Skin of body (tissue), 1 donor: ENCODE measurements at regions not wholly inside any gene's neighbourhood (a gene's known extent, or its start where the extent isn't known, plus 50 kb on each side); places are given as distances from the start of the nearest gene placed in this dataset.

Experiments used
- DNase-seq: peaks from one replicate; lab custom pipeline; 2025; lab: John Stamatoyannopoulos, UW

DNA sequence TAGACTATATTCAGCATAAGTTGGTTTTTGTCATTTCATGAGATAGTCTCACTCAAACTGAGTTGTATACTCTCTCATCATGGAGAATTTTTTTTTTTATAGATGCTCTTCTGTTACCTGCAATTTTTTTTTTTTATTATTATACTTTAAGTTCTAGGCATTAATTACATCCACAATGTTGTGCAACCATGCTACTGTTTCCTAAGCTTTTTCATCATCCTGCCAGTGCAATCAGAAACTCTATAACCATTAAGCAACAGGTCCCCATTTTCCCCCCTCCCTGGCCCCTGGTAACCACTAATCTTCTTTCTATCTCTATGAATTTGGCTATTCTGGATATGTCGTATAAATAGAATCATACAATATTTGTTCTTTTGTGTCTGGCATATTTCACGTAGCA lies 321.6 kb downstream of the STIM2 start:
- DNase-seq = no peak

- no peak for DNase-seq
Measured at GRCh38 chr4:27184508-27185155, 324.0 kb downstream of the STIM2 start.

DNA sequence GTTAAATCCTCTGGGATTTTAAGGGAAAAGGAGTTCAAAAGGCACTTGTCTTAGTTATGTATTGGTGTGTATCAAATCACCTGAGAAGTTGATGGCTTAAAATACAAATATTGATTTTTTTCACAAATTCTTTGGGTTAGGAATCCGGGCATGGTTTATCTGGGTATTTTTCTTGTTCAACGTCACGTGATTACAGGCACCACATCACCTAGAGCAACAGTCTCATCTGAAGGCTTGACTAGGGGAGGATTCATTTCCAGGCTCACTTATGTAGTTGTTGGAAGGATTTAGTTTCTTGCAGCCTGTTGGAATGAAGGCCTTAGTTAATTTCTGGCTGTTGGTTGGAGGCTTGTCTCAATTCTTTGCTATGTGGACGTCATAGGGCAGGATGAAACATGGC lies 326.1 kb downstream of the STIM2 start:
- no peak for DNase-seq

DNA sequence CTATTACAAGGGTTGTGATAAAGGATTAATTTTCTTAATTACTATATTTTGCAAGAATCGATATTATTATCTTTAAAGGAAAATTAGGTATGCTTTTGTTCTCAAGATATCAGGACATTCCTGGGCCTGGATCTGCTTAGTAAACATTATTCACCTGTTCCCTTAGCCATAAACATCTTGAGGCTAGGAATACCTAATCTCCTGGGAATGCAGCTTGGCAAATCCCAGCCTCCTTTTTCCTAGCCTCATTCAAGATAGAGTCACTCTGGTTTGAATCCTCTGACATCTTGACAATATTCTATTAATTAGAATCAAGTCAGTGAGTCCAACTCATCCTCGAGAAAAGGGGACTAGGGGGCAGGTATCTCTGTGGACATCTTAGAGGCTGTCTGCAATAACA lies 327.1 kb downstream of the STIM2 start:
- no peak for DNase-seq

DNA sequence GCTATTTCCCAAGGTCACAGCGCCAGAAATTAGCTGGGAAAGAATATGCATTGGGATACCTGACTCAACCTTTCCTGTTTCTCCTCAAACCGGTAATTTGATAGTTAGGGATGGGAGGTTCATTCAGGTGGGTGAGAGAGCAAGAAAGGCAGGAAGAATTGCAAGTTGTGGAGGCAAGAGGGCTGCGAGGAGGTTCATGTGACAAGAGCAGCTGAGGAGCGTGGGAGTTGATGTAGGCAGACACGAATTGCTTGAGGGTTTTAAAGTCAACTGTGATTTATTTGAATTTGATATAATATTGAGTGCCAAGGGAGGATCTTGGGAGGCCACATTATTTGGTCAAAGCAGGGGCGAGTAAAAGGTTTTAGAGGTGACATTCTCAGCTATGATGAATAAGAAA lies 329.0 kb downstream of the STIM2 start:
- DNase-seq = no peak

GRCh38 chr4:27191592-27191991 lies 331.0 kb downstream of the STIM2 start:
- no peak for DNase-seq

DNA sequence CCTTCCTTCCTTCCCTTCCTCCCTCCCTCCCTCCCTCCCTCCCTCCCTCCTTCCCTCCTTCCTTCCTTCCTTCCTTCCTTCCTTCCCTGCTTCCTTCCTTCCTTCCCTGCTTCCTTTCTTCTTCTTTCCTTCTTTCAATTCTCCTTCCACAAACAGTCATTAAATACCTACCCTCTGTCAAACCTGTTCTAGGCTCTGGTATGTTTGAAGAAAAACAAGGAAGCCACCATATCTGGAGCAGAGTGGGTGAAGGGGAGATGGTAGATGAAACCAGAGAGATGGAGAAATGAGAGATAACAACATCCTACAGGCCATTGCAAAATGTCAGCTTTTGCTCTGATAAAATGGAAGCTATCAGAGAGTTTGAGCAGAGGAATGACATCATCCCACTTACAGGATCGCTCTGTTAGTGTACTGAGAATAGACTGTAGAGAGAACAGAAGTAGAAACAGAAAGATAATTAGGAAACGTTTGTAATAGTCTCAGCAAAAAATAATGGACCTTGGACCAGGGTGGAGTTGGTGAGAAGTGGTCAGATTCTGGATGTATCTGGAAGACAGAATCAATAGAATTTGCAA lies 334.0 kb downstream of the STIM2 start:
- DNase-seq = no peak

DNA sequence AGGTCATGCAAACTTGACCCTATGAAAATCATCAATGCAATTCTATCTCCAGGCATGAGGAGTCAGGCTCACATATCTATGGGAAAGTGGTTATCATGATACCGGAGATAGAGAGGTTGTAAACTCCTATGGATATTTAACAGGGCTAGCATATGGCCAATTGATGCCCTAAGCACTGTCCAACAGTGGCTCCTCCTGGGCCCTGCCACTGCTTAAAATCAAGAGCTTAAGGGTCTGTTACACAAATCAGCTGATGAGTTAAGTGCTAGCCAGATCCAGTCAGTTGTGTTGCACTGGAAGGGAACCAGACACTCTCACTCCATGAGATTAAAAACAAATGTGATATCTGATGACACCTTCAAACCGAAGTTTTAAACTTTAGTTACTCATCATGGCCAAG lies 337.6 kb downstream of the STIM2 start:
- no peak for DNase-seq

DNA sequence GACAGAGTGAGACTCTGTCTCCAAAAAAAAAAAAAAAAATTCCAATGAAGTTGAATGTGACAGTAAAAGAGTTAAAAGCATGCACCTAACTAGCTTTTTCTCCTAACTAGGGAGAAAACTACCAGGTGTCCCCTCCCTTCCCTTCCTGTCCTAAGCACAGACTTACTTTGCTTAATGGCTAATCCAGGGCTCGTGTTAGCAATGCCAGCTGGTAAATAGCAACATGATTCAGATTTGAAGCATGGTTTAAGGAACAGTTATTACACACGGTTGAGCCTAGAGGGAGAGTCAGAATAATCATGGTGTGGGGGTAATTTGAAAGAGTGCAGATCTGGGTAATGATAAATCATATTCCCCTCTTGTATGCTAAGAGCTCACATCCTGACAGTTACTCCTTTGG lies 338.3 kb downstream of the STIM2 start:
- DNase-seq = no peak

DNA sequence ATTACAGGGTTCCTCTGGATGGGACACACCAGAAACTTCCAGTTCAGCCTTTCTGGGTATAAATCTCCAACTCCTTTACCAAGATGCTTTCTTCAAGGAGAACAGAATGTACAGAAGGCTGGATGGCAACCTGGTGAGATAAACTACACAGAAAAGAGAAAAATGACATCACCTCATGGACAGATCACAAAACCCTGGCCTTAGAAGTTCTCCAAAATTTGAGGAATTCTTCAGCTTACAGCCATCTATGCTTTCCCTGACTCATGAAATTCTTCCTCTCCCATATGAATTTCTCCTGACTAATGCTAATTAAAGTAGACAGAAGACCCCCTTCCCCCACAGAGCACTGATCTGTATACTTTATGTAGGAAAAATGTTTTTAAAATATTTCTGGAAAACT lies 345.4 kb downstream of the STIM2 start:
- DNase-seq = no peak

DNA sequence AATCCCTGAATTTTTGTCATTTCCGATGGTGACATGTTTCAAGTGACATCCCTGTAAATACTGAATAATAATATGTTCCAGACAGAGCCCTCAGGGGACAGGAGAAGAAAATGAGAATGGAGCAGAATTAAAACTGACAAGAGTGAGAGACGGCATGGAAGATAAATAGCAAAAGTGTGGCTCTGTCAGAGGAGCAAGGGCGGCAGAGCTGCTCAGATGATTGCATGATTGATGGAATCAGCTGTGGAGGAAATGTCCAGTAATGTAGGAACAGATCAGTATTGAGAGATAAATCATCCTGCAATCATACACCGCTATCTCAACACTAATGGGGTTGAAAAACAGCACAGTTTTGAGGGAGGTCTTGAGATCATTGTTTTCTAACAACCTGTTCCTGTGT lies 350.3 kb downstream of the STIM2 start:
- no peak for DNase-seq

DNA sequence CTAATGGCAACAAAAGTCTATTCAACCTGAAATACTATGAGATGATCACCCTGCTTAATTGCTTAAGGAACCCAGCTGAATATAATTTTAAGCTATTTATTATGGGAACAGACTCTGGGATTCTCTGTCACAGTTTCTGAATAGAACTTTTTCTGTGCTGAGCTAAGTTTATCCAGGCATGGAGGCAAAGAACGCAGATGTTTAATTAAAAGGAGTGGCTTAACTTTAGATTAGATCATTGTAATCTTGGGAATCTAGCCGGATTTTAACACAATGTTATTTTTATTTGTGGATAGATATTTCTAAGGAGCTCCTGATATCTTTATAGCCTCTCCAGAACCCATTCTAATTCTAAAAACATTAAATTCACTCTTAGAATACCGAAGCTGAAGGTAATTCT lies 353.4 kb downstream of the STIM2 start:
- no peak for DNase-seq

DNA sequence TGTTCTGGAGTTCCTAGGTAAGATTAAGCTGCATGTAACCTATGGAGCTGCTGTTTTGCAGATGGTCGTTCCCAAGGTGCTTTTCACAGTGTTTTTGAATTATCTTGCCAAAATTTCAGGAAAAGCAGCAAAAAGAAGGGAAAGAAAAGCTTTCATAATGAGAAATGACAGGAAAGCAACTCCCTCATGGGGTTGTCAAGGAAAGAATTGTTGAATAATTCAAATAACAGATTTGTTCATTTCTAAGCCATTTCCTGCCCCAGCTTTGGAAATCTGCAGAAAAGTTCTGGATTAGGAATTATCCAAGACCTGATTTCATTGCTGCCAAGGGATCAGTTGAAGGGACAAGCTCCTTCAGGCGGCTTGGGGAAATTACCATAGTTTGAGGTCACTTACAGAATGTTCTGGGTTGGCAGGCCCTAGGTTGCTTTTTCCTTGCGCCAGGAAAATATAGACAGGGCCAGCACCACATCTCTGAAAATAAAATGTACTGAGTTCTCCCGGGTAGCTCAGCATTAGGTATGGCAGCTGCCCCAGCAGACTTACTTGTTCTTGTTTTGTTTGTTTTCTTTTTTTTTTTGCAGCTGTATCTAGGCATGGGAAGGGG lies 354.7 kb downstream of the STIM2 start:
- no peak for DNase-seq

DNA sequence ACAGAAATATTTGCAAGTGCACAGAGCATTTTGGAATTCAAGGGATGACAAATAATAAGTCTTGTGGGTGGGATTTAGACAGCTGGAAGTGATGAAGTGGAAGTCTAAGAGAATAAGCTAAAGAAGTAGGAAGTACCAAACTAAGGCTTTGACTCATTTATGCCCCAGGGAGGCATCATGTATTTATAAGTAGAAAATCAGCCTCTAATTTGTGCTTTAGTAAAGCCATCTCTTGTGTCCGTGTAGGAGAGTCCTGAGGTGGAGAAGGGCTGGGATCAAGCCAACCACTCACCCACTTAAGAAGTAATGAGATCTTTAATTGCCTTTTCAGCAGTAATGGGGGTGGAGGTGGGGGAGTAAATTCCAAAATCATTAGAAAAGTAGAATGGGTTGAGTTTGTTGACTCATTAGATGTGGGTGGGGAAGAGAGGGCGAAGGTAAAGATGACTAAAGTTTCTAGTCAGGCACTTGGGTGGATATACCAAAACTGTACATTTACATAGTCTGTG lies 356.7 kb downstream of the STIM2 start:
- DNase-seq = no peak

DNA sequence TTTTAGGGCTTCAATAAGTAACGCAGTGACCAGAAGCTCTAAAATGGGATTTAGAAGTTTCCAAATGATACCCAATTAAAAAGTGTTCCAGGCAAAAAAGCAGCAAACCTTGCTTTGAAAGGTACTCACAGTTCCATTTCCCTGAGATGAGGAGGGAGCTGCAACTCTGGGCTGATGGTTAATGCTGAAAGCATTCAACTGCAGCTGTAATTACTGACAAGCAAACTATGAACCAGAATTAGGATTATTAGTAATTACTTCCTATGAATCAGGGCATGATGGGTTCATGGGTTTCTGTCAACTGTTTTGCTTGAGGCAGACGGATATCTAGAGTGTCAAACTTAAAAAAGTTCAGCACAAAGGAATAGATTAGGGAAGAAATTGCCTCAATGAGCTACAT lies 357.4 kb downstream of the STIM2 start:
- DNase-seq = no peak

- no peak for DNase-seq
Measured at GRCh38 chr4:27223326-27223725, 362.7 kb downstream of the STIM2 start.

GRCh38 chr4:27233531-27233930 lies 372.9 kb downstream of the STIM2 start:
- DNase-seq = no peak

- no peak for DNase-seq
Measured at GRCh38 chr4:27234306-27234899, 373.8 kb downstream of the STIM2 start.

DNA sequence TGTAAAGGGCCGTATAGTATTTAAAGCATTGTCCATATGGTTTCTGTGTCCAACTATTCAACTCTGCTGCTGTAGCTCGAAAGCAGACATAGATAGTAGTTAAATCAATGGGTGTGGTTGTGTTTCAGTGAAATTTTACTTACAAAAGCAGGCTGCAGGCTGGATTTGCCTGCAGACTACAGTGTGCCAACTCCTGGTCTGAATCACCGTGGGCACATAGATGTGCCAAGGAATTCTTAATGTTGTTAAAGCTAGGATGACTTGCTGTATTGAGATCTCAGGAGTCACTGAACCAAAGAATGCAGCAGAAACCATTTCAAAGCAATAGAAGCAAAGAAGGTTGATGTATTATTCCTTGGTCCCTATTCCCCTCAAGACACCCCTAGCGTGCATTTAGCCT lies 379.0 kb downstream of the STIM2 start:
- no peak for DNase-seq

GRCh38 chr4:27242217-27242616 lies 381.6 kb downstream of the STIM2 start:
- no peak for DNase-seq

DNA sequence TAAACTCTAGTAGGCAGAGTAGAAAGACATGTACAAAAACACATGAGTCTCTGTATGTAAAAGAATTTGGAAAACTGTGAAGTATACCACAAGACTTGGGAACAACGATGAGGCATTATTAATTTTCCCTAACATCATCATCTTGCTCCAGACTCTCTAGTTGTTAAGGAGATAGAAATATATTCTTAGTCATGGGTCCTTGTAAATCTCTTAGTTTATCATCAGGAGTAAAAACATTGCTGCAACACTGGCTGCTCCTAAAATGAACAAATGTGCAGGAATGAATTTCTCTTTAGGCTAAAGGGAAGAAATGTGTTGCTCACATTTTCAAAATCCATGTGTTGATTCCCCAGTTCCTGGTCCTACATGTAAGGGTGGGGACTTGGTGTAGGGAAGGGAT lies 384.6 kb downstream of the STIM2 start:
- no peak for DNase-seq

- DNase-seq = no peak
Measured at GRCh38 chr4:27248829-27249228, 388.2 kb downstream of the STIM2 start.

GRCh38 chr4:27251771-27252170 lies 391.1 kb downstream of the STIM2 start:
- no peak for DNase-seq
